CD4-positive, alpha-beta T cell treated with Interleukin-15 for 1 hour (primary cell): ENCODE measurements at regions not wholly inside any gene's neighbourhood (a gene's known extent, or its start where the extent isn't known, plus 50 kb on each side); places are given as distances from the start of the nearest gene placed in this dataset.

Experiments used
- DNase-seq: peaks from one replicate; pipeline ENCODE4 v3.0.0-alpha.2; 2020

- no peak for DNase-seq
Observed at GRCh38 chr20:11190741-11191140, 516.9 kb upstream of the JAG1 start.

DNA sequence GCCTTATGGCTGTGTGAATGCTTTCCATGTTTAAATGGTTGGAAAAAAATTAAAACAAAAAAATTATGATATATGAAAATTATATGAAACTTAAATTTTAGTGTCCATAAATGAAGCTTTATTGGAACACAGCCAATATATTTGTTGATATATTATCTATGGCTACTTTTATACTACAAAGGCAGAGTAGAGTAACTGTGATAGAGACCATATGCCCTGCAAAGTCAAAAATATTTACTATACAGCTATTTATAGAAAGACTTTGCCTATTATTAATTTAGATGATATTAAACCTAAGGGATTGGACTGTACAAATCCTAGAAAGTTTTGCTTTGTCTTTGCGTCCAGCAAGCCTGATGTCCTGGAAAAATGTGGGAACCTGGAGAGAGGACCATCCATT, 518.3 kb upstream of the JAG1 start:
- no peak for DNase-seq

- no peak for DNase-seq
Observed at GRCh38 chr20:11193241-11193640, 519.4 kb upstream of the JAG1 start.

- DNase-seq: no peak
Observed at GRCh38 chr20:11195169-11195568, 521.4 kb upstream of the JAG1 start.

GRCh38 chr20:11195899-11196558, 522.2 kb upstream of the JAG1 start:
- no peak for DNase-seq

GRCh38 chr20:11197851-11198250, 524.1 kb upstream of the JAG1 start:
- DNase-seq: no peak

DNA sequence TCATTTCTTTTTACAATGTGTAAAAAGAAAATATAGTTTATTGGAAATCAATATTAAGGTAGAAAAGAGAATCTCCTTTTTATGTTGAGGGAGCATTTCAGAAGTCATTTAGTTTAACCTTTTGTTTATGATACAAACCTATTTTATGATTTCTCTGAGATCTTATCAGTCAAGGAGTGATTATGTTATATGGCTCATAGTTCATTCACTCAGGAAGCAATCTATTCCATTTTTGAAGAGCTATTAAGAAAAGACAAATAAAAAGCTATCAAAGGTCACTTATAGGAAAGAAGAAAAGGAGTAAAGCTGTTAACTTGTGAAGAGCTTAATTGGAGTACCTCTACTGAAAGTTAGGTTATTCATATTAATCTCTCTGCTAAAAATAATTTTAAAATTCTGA, 526.6 kb upstream of the JAG1 start:
- no peak for DNase-seq

DNA sequence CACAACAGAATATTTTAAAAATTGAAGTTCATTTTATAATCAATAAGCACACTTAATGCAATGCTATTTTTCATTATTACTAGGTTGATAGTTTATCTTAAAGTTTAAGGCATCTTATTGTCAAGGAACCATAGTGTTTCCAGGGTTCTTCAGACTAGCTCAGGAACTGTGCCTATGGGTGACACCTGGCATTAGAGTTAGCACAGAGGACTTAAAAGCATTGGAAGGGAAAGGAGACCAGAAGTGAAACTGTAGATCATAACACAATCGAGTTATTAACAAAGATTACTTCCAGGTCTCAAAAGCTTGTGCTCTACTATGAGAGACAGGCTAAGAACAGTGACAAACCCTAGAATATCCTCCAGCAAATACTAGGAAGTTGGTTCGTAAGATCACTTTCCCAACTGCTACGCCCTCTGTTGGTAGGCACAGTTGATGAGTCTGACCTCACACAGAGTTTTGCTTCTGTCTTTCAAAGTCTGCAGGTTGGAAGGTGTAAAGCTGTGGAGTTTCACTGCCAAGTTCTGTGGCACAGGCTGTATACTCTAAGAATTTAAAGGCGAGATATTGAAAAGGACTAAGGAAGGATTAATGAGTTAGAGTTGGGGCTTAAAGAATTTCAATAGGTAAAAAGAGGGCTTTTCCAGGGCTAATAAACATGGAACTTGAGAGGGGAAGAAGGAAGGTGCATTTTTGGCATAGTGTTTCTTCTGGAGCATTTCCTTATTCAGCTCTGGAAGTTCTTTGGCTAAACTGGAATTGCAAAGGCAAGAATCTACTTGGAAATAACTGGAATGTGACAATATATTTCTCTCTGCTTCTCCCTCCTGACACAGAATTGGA, 531.3 kb upstream of the JAG1 start:
- DNase-seq: peak; percentile 17

GRCh38 chr20:11205769-11206362, 532.1 kb upstream of the JAG1 start:
- DNase-seq: no peak

- no peak for DNase-seq
Observed at GRCh38 chr20:11207749-11208502, 534.1 kb upstream of the JAG1 start.

GRCh38 chr20:11210611-11211010, 536.8 kb upstream of the JAG1 start:
- no peak for DNase-seq

DNA sequence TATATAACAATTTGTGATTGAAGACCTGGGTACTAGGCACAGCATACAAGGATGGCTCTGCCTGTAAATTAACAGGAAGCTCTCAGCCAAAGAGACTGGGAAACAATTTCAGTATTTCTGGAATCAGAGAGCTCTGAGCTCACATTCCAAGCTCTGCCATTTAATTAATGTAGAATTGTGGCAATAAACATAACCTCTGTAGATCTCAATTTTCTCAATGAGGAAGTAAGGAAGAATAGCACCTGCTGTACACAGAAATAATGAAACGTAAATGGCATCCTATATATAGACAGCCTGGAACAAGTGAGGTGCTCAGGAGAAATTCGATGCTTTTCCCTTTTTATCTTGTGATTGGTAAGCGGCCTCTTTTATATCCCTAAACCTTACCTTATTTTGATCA, 538.5 kb upstream of the JAG1 start:
- no peak for DNase-seq

GRCh38 chr20:11212902-11213301, 539.1 kb upstream of the JAG1 start:
- DNase-seq: no peak

- DNase-seq: no peak
Observed at GRCh38 chr20:11214256-11214840, 540.5 kb upstream of the JAG1 start.

DNA sequence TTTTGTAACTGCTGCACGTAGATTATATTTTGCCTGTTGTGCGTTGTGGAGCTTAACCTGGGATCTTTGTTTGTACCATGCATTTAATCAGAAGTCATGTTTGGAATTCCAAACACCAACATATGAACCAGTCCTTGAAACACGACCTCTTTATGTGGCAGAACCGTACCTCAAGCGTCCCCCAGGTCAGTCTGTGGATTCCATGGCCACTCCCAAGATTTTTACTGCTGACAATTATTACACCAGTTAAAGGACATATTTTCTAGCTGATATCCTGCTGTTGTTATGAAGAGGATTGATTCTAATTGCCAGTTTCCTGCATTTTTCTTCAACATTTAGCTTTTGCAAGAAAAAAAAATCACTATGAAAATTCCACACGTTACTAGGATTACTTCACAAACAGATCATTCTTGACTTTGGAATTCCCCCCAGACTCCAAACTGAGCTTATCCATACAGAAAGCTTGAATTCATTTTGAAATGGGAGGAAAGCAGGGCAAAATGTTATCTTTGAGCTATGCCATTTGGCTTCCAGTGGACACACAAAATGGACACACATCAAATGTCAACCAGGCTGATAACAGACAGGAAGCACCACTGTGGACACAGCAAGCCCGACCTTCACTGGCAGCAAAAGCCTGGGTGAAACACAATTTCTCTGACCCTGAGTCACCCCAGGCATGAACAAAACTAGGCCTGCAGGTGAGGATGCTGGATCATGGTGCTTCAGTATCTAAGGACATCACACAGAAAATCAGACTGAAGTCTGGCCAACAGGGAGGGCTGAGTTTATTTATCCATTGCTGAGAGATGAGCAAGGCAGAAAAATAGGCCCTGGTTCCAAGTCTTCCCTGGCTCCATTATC, 542.9 kb upstream of the JAG1 start:
- DNase-seq: no peak

- no peak for DNase-seq
Observed at GRCh38 chr20:11217326-11218172, 543.8 kb upstream of the JAG1 start.

- no peak for DNase-seq
Observed at GRCh38 chr20:11218173-11218680, 544.4 kb upstream of the JAG1 start.

GRCh38 chr20:11219192-11219591, 545.4 kb upstream of the JAG1 start:
- DNase-seq: no peak

DNA sequence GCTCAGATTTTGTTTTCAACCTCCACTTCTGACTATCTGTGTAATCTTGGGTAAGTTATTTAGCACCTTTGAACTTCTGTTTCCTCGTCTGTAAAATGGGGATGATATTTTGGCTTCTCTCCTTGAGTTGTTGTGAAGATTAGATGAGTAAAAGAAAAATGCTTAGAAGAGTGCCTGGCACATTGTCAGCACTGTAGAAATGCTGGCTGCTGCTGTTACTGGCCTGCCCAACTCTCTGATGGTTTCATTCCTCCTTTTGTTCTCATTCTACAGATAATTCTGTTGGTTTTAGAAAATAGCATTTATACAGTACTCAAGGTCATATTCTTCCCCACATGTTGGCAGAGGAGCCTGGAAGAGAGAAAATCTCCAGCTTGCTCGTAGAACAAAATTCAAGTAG, 547.2 kb upstream of the JAG1 start:
- DNase-seq: no peak

- no peak for DNase-seq
Observed at GRCh38 chr20:11222243-11222642, 548.4 kb upstream of the JAG1 start.

DNA sequence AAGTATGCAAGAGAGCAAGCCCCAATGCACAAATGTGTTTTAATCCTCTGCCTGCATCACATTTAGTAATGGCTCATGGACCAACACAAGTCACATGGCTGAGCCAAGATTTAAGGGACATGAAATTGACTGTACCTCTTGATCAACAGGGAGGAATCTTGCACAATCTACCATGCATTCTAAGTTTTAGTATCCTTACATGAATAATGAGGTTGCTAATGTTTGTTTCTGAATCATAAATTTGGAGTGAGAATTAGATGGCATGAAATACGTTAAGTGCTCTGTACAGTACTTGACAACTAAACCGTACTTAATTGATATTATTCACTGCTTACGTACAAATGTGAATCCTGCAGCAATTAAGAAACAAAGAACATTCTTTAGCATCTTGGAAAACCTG, 553.8 kb upstream of the JAG1 start:
- no peak for DNase-seq
